ENCODE measurements at regions not wholly inside any gene's neighbourhood (a gene's known extent, or its start where the extent isn't known, plus 50 kb on each side); places are given as distances from the start of the nearest gene placed in this dataset.

- no peaks in the 10 kb centered on the region for H3K27me3 ChIP-seq (ENCODE audit: insufficient read depth)
- no peak for DNase-seq
- no peaks in the 10 kb centered on the region for H4K20me1 ChIP-seq (ENCODE audit: insufficient read depth)
- no peaks in the 10 kb centered on the region for H3K4me1 ChIP-seq (ENCODE audit: control insufficient read depth in 1 of 2, insufficient read depth in 2 of 2, low read depth in 1 of 2, low read length in 1 of 2)
- H3K4me3 ChIP-seq (ENCODE audit: low read depth in 2 of 2, low read length in 1 of 2): no peak overlapping the region
- H3K36me3 ChIP-seq (replicated peaks in 1 of 2; ENCODE audit: control insufficient read depth in 1 of 2, insufficient read depth in 2 of 2, low read length in 1 of 2): no peaks in the 10 kb centered on the region
- no peaks in the 10 kb centered on the region for H3K9me3 ChIP-seq
- CTCF ChIA-PET: no interaction called here
- H3K4me2 ChIP-seq: no peak overlapping the region
- TF ChIP-seq MXI1 (IDR thresholded peaks at IDR 0.05; ENCODE audit: low read depth, low read length): no peak
- TF ChIP-seq SMC3 (IDR thresholded peaks at IDR 0.05; ENCODE audit: low read depth, low read length): no peak
- no peak for TF ChIP-seq MEF2A (IDR thresholded peaks at IDR 0.05; ENCODE audit: borderline replicate concordance, low read depth)
- TF ChIP-seq EP300 (IDR thresholded peaks at IDR 0.05; ENCODE audit: borderline replicate concordance in 1 of 2, low read depth in 1 of 2, low read length in 1 of 2): no peak
- TF ChIP-seq POLR2AphosphoS5 (IDR thresholded peaks at IDR 0.05; ENCODE audit: low read depth, low read length): no peak
- no peak for TF ChIP-seq RFX5 (IDR thresholded peaks at IDR 0.05; ENCODE audit: low read length)
- TF ChIP-seq, protein P1, sequence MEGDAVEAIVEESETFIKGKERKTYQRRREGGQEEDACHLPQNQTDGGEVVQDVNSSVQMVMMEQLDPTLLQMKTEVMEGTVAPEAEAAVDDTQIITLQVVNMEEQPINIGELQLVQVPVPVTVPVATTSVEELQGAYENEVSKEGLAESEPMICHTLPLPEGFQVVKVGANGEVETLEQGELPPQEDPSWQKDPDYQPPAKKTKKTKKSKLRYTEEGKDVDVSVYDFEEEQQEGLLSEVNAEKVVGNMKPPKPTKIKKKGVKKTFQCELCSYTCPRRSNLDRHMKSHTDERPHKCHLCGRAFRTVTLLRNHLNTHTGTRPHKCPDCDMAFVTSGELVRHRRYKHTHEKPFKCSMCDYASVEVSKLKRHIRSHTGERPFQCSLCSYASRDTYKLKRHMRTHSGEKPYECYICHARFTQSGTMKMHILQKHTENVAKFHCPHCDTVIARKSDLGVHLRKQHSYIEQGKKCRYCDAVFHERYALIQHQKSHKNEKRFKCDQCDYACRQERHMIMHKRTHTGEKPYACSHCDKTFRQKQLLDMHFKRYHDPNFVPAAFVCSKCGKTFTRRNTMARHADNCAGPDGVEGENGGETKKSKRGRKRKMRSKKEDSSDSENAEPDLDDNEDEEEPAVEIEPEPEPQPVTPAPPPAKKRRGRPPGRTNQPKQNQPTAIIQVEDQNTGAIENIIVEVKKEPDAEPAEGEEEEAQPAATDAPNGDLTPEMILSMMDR (IDR thresholded peaks at IDR 0.05): no peak
- TF ChIP-seq NFIC (IDR thresholded peaks at IDR 0.05; ENCODE audit: borderline replicate concordance): no peak
- no peak for TF ChIP-seq PBX3 (IDR thresholded peaks at IDR 0.05)
- no peak for TF ChIP-seq TAF1 (IDR thresholded peaks at IDR 0.05; ENCODE audit: borderline replicate concordance, low read depth, low read length)
- TF ChIP-seq IRF3 (IDR thresholded peaks at IDR 0.05; ENCODE audit: low read depth, low read length): no peak
- POLR2A ChIA-PET: no interaction called here
- H2AFZ ChIP-seq (ENCODE audit: low read depth): no peak overlapping the region; the same call in 1 of the 2 replicates
- no peak overlapping the region for H3K27ac ChIP-seq (ENCODE audit: low read depth in 2 of 2, low read length in 1 of 2)
- H3K9ac ChIP-seq: no peak overlapping the region
- no peaks in the 10 kb centered on the region for H3K79me2 ChIP-seq (ENCODE audit: insufficient read depth)
- H3K9me2 ChIP-seq: no peaks in the 10 kb centered on the region
- no peaks in the 10 kb centered on the region for H3F3A ChIP-seq (replicated peaks; ENCODE audit: insufficient read depth)
- 84% methylated on average over 2 of the region's 2 CpGs for WGBS (ENCODE audit: low lambda C conversion rate)
Observed at GRCh38 chr5:58040044-58040443, 419.8 kb downstream of the PLK2 start.

- ChIA-PET POLR2A (no interaction called here), CTCF (no interaction called here)
- no peak overlapping the region for H3K4me3 ChIP-seq (ENCODE audit: low read depth in 2 of 2, low read length in 1 of 2)
- no peaks in the 10 kb centered on the region for H3K4me1 ChIP-seq (ENCODE audit: control insufficient read depth in 1 of 2, insufficient read depth in 2 of 2, low read depth in 1 of 2, low read length in 1 of 2)
- no peaks in the 10 kb centered on the region for H3K36me3 ChIP-seq (replicated peaks in 1 of 2; ENCODE audit: control insufficient read depth in 1 of 2, insufficient read depth in 2 of 2, low read length in 1 of 2)
- no peak overlapping the region for H3K4me2 ChIP-seq
- H4K20me1 ChIP-seq (ENCODE audit: insufficient read depth): no peaks in the 10 kb centered on the region
- no peaks in the 10 kb centered on the region for H3K27me3 ChIP-seq (ENCODE audit: insufficient read depth)
- H3K79me2 ChIP-seq (ENCODE audit: insufficient read depth): no peaks in the 10 kb centered on the region
- no peaks in the 10 kb centered on the region for H3K9me2 ChIP-seq
- 86% methylated on average over 3 of the region's 3 CpGs for WGBS (ENCODE audit: low lambda C conversion rate)
- DNase-seq: no peak
- no peak overlapping the region for H3K9ac ChIP-seq
- H3K9me3 ChIP-seq: no peaks in the 10 kb centered on the region
- H3F3A ChIP-seq (replicated peaks; ENCODE audit: insufficient read depth): no peaks in the 10 kb centered on the region
- no peak overlapping the region for H2AFZ ChIP-seq (ENCODE audit: low read depth)
- H3K27ac ChIP-seq (ENCODE audit: low read depth in 2 of 2, low read length in 1 of 2): no peak overlapping the region
- TF ChIP-seq FOXM1 (IDR thresholded peaks at IDR 0.05; ENCODE audit: low read depth) (no peak), TCF12 (IDR thresholded peaks at IDR 0.05) (no peak), RCOR1 (IDR thresholded peaks at IDR 0.05; ENCODE audit: low read length) (no peak), FOSL2 (IDR thresholded peaks at IDR 0.05; ENCODE audit: borderline replicate concordance, low read depth) (no peak), NRF1 (IDR thresholded peaks at IDR 0.05; ENCODE audit: low read depth, low read length) (no peak), ELF1 (IDR thresholded peaks at IDR 0.05) (no peak), GATA2 (CRISPR knock-in tag; IDR thresholded peaks at IDR 0.05) (no peak), PBX3 (IDR thresholded peaks at IDR 0.05) (no peak), POLR2AphosphoS5 (IDR thresholded peaks at IDR 0.05; ENCODE audit: low read depth, low read length) (no peak), TAF1 (IDR thresholded peaks at IDR 0.05; ENCODE audit: borderline replicate concordance, low read depth, low read length) (no peak), MEF2A (IDR thresholded peaks at IDR 0.05; ENCODE audit: borderline replicate concordance, low read depth) (no peak), EZH2phosphoT487 (IDR thresholded peaks at IDR 0.05; ENCODE audit: borderline replicate concordance, low read depth) (no peak), JUND (IDR thresholded peaks at IDR 0.05) (no peak)
- TF ChIP-seq, protein P2, sequence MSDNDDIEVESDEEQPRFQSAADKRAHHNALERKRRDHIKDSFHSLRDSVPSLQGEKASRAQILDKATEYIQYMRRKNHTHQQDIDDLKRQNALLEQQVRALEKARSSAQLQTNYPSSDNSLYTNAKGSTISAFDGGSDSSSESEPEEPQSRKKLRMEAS (IDR thresholded peaks at IDR 0.05; ENCODE audit: low read depth): no peak
- TF ChIP-seq, protein P3, sequence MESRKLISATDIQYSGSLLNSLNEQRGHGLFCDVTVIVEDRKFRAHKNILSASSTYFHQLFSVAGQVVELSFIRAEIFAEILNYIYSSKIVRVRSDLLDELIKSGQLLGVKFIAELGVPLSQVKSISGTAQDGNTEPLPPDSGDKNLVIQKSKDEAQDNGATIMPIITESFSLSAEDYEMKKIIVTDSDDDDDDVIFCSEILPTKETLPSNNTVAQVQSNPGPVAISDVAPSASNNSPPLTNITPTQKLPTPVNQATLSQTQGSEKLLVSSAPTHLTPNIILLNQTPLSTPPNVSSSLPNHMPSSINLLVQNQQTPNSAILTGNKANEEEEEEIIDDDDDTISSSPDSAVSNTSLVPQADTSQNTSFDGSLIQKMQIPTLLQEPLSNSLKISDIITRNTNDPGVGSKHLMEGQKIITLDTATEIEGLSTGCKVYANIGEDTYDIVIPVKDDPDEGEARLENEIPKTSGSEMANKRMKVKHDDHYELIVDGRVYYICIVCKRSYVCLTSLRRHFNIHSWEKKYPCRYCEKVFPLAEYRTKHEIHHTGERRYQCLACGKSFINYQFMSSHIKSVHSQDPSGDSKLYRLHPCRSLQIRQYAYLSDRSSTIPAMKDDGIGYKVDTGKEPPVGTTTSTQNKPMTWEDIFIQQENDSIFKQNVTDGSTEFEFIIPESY (IDR thresholded peaks at IDR 0.05; ENCODE audit: borderline replicate concordance, low read depth): no peak
Observed at GRCh38 chr5:58037899-58038298, 422.0 kb downstream of the PLK2 start.
